SK-N-SH (cell line): ENCODE measurements at regions not wholly inside any gene's neighbourhood (a gene's known extent, or its start where the extent isn't known, plus 50 kb on each side); places are given as distances from the start of the nearest gene placed in this dataset.

Source experiments
- CTCF ChIA-PET: fragments of 300-600, 350-600 bp; formaldehyde crosslinking; extraction: SDS; loops from one replicate; lab custom pipeline; 2021; lab: Yijun Ruan, JAX
- POLR2A ChIA-PET: fragments of 350-600 bp; sonication (Branson Sonifier 250); formaldehyde crosslinking; extraction: SDS; loops from one replicate; lab custom pipeline; 2020; ENCODE audit warnings: antibody characterized with exemption, inconsistent platforms; lab: Yijun Ruan, JAX
- DNase-seq: peaks from one replicate; pipeline ENCODE4 v3.0.0; 2012
- H2AFZ ChIP-seq: fragments of 200-600 bp; sonication (generic); 2 replicates; pipeline ENCODE4 v1.8.1; 2016; ENCODE audit warnings: antibody characterized with exemption, mild to moderate bottlenecking, low read depth
- H3F3A ChIP-seq: fragments of 200-600 bp; sonication (generic); replicated peaks from 2 replicates; pipeline ENCODE3; 2016; ENCODE audit warnings: antibody characterized with exemption, mild to moderate bottlenecking; ENCODE audit not compliant: insufficient read depth
- H3K27ac ChIP-seq, 2 experiments: fragments of 200-500 bp in 1 of 2; fragments of 200-600 bp in 1 of 2; sonication (Bioruptor generic) in 1 of 2; sonication (generic), shearing (Covaris generic) in 1 of 2; 2 replicates each; pipeline versions ENCODE4 v1.5.1 to v1.6.1; 2014 to 2016; ENCODE audit warnings: low read depth in 2 of 2, inconsistent platforms in 1 of 2, low read length in 1 of 2, mild to moderate bottlenecking in 1 of 2, mixed read lengths in 1 of 2
- H3K27me3 ChIP-seq: fragments of 200-600 bp; sonication (generic), shearing (Covaris generic); 2 replicates; pipeline ENCODE4 v1.6.1; 2016; ENCODE audit warnings: mixed run types; ENCODE audit not compliant: insufficient read depth
- H3K36me3 ChIP-seq, 2 experiments: fragments of 200-500 bp in 1 of 2; fragments of 200-600 bp in 1 of 2; sonication (Bioruptor generic) in 1 of 2; sonication (generic) in 1 of 2; replicated peaks in 1 of 2; 2 replicates each; pipeline versions ENCODE3 to v1.5.1; 2014 to 2016; ENCODE audit warnings: low read length in 1 of 2, mild to moderate bottlenecking in 1 of 2; ENCODE audit not compliant: insufficient read depth in 2 of 2, control insufficient read depth in 1 of 2
- H3K4me1 ChIP-seq, 2 experiments: fragments of 200-500 bp in 1 of 2; fragments of 200-600 bp in 1 of 2; sonication (Bioruptor generic) in 1 of 2; sonication (generic), shearing (Covaris generic) in 1 of 2; 2 replicates each; pipeline versions ENCODE4 v1.5.1 to v1.6.1; 2014 to 2016; ENCODE audit warnings: low read depth in 1 of 2, low read length in 1 of 2, mixed run types in 1 of 2; ENCODE audit not compliant: insufficient read depth in 2 of 2, control insufficient read depth in 1 of 2
- H3K4me2 ChIP-seq: fragments of 200-600 bp; sonication (generic), shearing (Covaris generic); 2 replicates; pipeline ENCODE4 v1.6.1; 2017; ENCODE audit warnings: mixed run types
- H3K4me3 ChIP-seq, 2 experiments: fragments of 200-500 bp in 1 of 2; fragments of 200-600 bp in 1 of 2; sonication (Bioruptor generic) in 1 of 2; sonication (generic), shearing (Covaris generic) in 1 of 2; 2 replicates each; pipeline versions ENCODE4 v1.5.1 to v1.8.1; 2014 to 2016; ENCODE audit warnings: low read depth in 2 of 2, inconsistent platforms in 1 of 2, low read length in 1 of 2, mild to moderate bottlenecking in 1 of 2, mixed read lengths in 1 of 2, moderate library complexity in 1 of 2
- H3K79me2 ChIP-seq: fragments of 200-600 bp; sonication (generic); 2 replicates; pipeline ENCODE4 v1.8.1; 2017; ENCODE audit warnings: mild to moderate bottlenecking; ENCODE audit not compliant: insufficient read depth
- H3K9ac ChIP-seq: fragments of 200-600 bp; sonication (generic); 2 replicates; pipeline ENCODE4 v1.6.1; 2017; ENCODE audit warnings: mixed run types
- H3K9me2 ChIP-seq: fragments of 200-600 bp; sonication (generic); 2 replicates; pipeline ENCODE4 v1.6.1; 2017; ENCODE audit warnings: mixed run types
- H3K9me3 ChIP-seq: fragments of 200-600 bp; sonication (generic); 2 replicates; pipeline ENCODE4 v1.6.1; 2017; ENCODE audit warnings: mixed run types, mild to moderate bottlenecking, moderate library complexity
- H4K20me1 ChIP-seq: fragments of 200-600 bp; sonication (generic); 2 replicates; pipeline ENCODE4 v1.6.1; 2017; ENCODE audit warnings: mild to moderate bottlenecking, mixed run types; ENCODE audit not compliant: insufficient read depth
- FOSL2 ChIP-seq: IDR thresholded peaks from 2 replicates; pipeline ENCODE4 v1.4.0; 2012; ENCODE audit warnings: low read depth, mild to moderate bottlenecking, moderate library complexity, borderline replicate concordance
- GATA2 ChIP-seq: sonication (generic); formaldehyde crosslinking; IDR thresholded peaks from 2 replicates; pipeline ENCODE4 v1.5.0; 2020; ENCODE audit warnings: mild to moderate bottlenecking, missing genetic modification reagents
- NFIC ChIP-seq: IDR thresholded peaks from 2 replicates; pipeline ENCODE4 v1.4.0; 2012; ENCODE audit warnings: borderline replicate concordance
- POLR2AphosphoS5 ChIP-seq: IDR thresholded peaks from 2 replicates; pipeline ENCODE4 v1.6.1; 2012; ENCODE audit warnings: low read depth, low read length
- RAD21 ChIP-seq: IDR thresholded peaks from 2 replicates; pipeline ENCODE4 v1.6.1; 2012; ENCODE audit warnings: mild to moderate bottlenecking, low read length
- SIN3A ChIP-seq: IDR thresholded peaks from 2 replicates; pipeline ENCODE4 v1.6.1; 2012; ENCODE audit warnings: low read depth, mild to moderate bottlenecking, low read length, moderate library complexity, borderline replicate concordance
- WGBS: methylation state at CpG from one replicate; pipeline ENCODE4 v1.1.6; 2017; ENCODE audit warnings: low lambda C conversion rate; 5-methylcytosine and 5-hydroxymethylcytosine counted together
- TF ChIP-seq, protein P1 (sequence below): IDR thresholded peaks from 2 replicates; pipeline ENCODE4 v1.4.0; 2012; ENCODE audit warnings: low read depth, borderline replicate concordance
- TF ChIP-seq, protein P2 (sequence below): IDR thresholded peaks from 2 replicates; pipeline ENCODE4; 2012
- TF ChIP-seq, protein P3 (sequence below): IDR thresholded peaks from 2 replicates; pipeline ENCODE4 v1.4.0; 2012; ENCODE audit warnings: low read depth, borderline replicate concordance
- TF ChIP-seq, protein P4 (sequence below): IDR thresholded peaks from 2 replicates; pipeline ENCODE4 v1.6.1; 2012; ENCODE audit warnings: mild to moderate bottlenecking, low read depth, low read length, moderate library complexity

DNA sequence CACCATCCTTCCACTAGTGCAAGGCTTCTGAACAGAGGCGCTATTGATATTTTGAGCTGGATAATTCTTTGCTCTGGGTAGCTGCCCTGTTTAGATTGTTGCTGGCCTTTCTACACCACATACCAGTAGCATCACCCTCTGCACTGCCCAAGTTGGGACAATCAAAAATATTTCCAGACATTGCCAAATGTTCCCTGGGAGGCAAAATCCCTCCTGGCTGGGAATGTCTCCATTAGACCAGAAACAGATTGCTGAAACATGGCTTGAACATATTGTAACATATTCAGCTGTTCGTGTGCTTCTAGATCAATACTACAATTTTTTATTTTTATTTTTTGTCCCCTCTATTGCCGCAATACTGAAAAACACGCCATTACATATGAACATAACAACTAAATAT, 174.6 kb downstream of the ABCA8 start (continued):
- TF ChIP-seq, protein P1, sequence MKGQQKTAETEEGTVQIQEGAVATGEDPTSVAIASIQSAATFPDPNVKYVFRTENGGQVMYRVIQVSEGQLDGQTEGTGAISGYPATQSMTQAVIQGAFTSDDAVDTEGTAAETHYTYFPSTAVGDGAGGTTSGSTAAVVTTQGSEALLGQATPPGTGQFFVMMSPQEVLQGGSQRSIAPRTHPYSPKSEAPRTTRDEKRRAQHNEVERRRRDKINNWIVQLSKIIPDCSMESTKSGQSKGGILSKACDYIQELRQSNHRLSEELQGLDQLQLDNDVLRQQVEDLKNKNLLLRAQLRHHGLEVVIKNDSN = no peak
- TF ChIP-seq SIN3A (no peak), POLR2AphosphoS5 (no peak)

DNA sequence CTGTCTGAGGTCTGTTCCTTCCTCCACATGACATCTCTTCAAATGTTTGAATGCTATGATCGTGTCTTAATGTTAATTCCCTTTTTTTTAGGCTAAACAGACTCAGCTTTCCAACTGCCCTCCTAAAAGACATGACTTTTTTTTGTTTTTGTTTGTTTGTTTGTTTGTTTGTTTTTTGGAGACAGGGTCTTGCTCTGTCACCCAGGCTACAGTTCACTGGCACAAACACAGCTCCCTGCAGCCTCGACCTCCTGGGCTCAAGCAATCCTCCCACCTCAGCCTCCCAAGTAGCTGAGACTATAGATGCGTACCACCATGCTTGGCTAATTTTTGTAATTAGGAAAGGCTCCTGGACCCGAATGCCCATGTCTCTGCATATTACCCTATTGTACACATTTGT, 176.5 kb downstream of the ABCA8 start:
- no peak for DNase-seq
- Histone ChIP-seq H3K4me1 (peaks cover 2 to 15% of the 10 kb centered on the region in 2 experiments), H3K27ac (no peak overlapping the region), H2AFZ (no peak overlapping the region), H3K4me3 (no peak overlapping the region), H3K79me2 (no peaks in the 10 kb centered on the region), H3K27me3 (no peaks in the 10 kb centered on the region; the same call in 1 of the 2 replicates), H3K9me2 (no peaks in the 10 kb centered on the region), H3K4me2 (no peak overlapping the region), H3K9ac (no peak overlapping the region), H3K9me3 (no peaks in the 10 kb centered on the region; the same call in 1 of the 2 replicates), H3F3A (peaks cover 4% of the 10 kb centered on the region), H4K20me1 (no peaks in the 10 kb centered on the region), H3K36me3 (no peaks in the 10 kb centered on the region)
- whole genome bisulfite sequencing = 27% methylated on average over 4 of the region's 4 CpGs
- CTCF ChIA-PET = interaction anchor here (0.6 to 8.0 kb wide), 6 partner anchors 14 to 466 kb away, joined by 3 to 185 read pairs (median 6); no protein-coding TSS in a partner anchor
- POLR2A ChIA-PET = no interaction called here
- TF ChIP-seq, protein P2, sequence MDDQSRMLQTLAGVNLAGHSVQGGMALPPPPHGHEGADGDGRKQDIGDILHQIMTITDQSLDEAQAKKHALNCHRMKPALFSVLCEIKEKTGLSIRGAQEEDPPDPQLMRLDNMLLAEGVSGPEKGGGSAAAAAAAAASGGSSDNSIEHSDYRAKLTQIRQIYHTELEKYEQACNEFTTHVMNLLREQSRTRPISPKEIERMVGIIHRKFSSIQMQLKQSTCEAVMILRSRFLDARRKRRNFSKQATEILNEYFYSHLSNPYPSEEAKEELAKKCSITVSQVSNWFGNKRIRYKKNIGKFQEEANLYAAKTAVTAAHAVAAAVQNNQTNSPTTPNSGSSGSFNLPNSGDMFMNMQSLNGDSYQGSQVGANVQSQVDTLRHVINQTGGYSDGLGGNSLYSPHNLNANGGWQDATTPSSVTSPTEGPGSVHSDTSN = no peak
- TF ChIP-seq RAD21 (no peak), NFIC (no peak), FOSL2 (no peak), GATA2 (CRISPR knock-in tag) (no peak)
- TF ChIP-seq, protein P3, sequence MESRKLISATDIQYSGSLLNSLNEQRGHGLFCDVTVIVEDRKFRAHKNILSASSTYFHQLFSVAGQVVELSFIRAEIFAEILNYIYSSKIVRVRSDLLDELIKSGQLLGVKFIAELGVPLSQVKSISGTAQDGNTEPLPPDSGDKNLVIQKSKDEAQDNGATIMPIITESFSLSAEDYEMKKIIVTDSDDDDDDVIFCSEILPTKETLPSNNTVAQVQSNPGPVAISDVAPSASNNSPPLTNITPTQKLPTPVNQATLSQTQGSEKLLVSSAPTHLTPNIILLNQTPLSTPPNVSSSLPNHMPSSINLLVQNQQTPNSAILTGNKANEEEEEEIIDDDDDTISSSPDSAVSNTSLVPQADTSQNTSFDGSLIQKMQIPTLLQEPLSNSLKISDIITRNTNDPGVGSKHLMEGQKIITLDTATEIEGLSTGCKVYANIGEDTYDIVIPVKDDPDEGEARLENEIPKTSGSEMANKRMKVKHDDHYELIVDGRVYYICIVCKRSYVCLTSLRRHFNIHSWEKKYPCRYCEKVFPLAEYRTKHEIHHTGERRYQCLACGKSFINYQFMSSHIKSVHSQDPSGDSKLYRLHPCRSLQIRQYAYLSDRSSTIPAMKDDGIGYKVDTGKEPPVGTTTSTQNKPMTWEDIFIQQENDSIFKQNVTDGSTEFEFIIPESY = no peak
- TF ChIP-seq, protein P4, sequence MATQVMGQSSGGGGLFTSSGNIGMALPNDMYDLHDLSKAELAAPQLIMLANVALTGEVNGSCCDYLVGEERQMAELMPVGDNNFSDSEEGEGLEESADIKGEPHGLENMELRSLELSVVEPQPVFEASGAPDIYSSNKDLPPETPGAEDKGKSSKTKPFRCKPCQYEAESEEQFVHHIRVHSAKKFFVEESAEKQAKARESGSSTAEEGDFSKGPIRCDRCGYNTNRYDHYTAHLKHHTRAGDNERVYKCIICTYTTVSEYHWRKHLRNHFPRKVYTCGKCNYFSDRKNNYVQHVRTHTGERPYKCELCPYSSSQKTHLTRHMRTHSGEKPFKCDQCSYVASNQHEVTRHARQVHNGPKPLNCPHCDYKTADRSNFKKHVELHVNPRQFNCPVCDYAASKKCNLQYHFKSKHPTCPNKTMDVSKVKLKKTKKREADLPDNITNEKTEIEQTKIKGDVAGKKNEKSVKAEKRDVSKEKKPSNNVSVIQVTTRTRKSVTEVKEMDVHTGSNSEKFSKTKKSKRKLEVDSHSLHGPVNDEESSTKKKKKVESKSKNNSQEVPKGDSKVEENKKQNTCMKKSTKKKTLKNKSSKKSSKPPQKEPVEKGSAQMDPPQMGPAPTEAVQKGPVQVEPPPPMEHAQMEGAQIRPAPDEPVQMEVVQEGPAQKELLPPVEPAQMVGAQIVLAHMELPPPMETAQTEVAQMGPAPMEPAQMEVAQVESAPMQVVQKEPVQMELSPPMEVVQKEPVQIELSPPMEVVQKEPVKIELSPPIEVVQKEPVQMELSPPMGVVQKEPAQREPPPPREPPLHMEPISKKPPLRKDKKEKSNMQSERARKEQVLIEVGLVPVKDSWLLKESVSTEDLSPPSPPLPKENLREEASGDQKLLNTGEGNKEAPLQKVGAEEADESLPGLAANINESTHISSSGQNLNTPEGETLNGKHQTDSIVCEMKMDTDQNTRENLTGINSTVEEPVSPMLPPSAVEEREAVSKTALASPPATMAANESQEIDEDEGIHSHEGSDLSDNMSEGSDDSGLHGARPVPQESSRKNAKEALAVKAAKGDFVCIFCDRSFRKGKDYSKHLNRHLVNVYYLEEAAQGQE = no peak
